GM18526 (cell line): ENCODE measurements at regions not wholly inside any gene's neighbourhood (a gene's known extent, or its start where the extent isn't known, plus 50 kb on each side); places are given as distances from the start of the nearest gene placed in this dataset.

Source experiments
- POLR2A ChIP-seq: IDR thresholded peaks from 3 replicates; pipeline ENCODE4 v1.6.1; 2011; ENCODE audit not compliant: insufficient read length; ENCODE audit errors: extremely low read depth

GRCh38 chr13:40023595-40024203 is 368.2 kb downstream of the COG6 start:
- no peak for TF ChIP-seq POLR2A

GRCh38 chr13:40024204-40024966 is 368.9 kb downstream of the COG6 start:
- no peak for TF ChIP-seq POLR2A

- no peak for TF ChIP-seq POLR2A
Measured at GRCh38 chr13:40024967-40025714, 369.7 kb downstream of the COG6 start.

GRCh38 chr13:40026174-40026585 is 370.7 kb downstream of the COG6 start:
- no peak for TF ChIP-seq POLR2A

GRCh38 chr13:40026741-40027140 is 371.3 kb downstream of the COG6 start:
- no peak for TF ChIP-seq POLR2A

GRCh38 chr13:40028446-40028845 is 373.0 kb downstream of the COG6 start:
- no peak for TF ChIP-seq POLR2A

GRCh38 chr13:40031031-40031430 is 375.6 kb downstream of the COG6 start:
- TF ChIP-seq POLR2A, result no peak

GRCh38 chr13:40039061-40039460 is 383.6 kb downstream of the COG6 start:
- no peak for TF ChIP-seq POLR2A

- TF ChIP-seq POLR2A, result no peak
Measured at GRCh38 chr13:40042991-40043390, 387.5 kb downstream of the COG6 start.

- TF ChIP-seq POLR2A, result no peak
Measured at GRCh38 chr13:40043764-40044163, 388.3 kb downstream of the COG6 start.

- no peak for TF ChIP-seq POLR2A
Measured at GRCh38 chr13:40047322-40047771, 391.9 kb downstream of the COG6 start.

- TF ChIP-seq POLR2A, result no peak
Measured at GRCh38 chr13:40048551-40048950, 393.1 kb downstream of the COG6 start.

GRCh38 chr13:40052954-40053353 is 397.5 kb downstream of the COG6 start:
- TF ChIP-seq POLR2A, result no peak

- no peak for TF ChIP-seq POLR2A
Measured at GRCh38 chr13:40053401-40053800, 397.9 kb downstream of the COG6 start.

- TF ChIP-seq POLR2A, result no peak
Measured at GRCh38 chr13:40056898-40057619, 401.6 kb downstream of the COG6 start.
